ENCODE measurements at regions not wholly inside any gene's neighbourhood (a gene's known extent, or its start where the extent isn't known, plus 50 kb on each side); places are given as distances from the start of the nearest gene placed in this dataset.

DNA sequence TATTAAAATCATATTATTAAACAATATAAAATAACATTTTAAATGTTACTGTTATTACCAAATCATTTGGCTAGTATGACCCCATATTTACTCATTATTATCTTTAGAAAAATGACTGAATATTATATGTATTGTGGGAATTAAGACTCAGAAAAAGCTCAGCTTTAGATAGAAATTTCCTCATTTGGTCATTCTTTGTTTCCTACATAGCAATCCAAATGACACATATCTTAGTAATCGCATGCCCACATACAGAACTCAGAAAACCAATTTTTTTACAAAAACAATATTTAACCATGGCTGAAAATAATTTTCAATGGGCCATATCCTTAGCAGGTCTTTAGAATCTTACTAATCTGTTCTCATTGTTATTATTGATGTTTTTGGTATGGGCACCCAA is 53.8 kb upstream of the TSLP start:
- no peak for DNase-seq (ENCODE audit: low read depth, low spot score)
- H3K36me3 Mint-ChIP-seq (ENCODE audit: low read depth): no peaks in the 10 kb centered on the region
- TF ChIP-seq, protein P1, sequence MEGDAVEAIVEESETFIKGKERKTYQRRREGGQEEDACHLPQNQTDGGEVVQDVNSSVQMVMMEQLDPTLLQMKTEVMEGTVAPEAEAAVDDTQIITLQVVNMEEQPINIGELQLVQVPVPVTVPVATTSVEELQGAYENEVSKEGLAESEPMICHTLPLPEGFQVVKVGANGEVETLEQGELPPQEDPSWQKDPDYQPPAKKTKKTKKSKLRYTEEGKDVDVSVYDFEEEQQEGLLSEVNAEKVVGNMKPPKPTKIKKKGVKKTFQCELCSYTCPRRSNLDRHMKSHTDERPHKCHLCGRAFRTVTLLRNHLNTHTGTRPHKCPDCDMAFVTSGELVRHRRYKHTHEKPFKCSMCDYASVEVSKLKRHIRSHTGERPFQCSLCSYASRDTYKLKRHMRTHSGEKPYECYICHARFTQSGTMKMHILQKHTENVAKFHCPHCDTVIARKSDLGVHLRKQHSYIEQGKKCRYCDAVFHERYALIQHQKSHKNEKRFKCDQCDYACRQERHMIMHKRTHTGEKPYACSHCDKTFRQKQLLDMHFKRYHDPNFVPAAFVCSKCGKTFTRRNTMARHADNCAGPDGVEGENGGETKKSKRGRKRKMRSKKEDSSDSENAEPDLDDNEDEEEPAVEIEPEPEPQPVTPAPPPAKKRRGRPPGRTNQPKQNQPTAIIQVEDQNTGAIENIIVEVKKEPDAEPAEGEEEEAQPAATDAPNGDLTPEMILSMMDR (conservative IDR thresholded peaks at IDR 0.05): no peak
- no peaks in the 10 kb centered on the region for H3K4me1 Mint-ChIP-seq
- H3K9me3 Mint-ChIP-seq: no peaks in the 10 kb centered on the region
- H3K27me3 Mint-ChIP-seq (ENCODE audit: low read depth): peaks cover 44% of the 10 kb centered on the region
- H3K27ac Mint-ChIP-seq (ENCODE audit: unreplicated experiment): no peak overlapping the region
- no peak overlapping the region for H3K4me3 Mint-ChIP-seq
